NCI-H748 (cell line): ENCODE measurements at regions not wholly inside any gene's neighbourhood (a gene's known extent, or its start where the extent isn't known, plus 50 kb on each side); places are given as distances from the start of the nearest gene placed in this dataset.

Experiments
- DNase-seq: peaks from one replicate; lab custom pipeline; 2025; ENCODE audit not compliant: unreplicated experiment; lab: John Stamatoyannopoulos, UW

- DNase-seq = no peak
These were observed 231.2 kb upstream of the PLEKHG7 start for GRCh38 chr12:92471551-92471950.

- no peak for DNase-seq
These were observed 232.2 kb upstream of the PLEKHG7 start for GRCh38 chr12:92470608-92471021.

- DNase-seq = no peak
These were observed 233.0 kb upstream of the PLEKHG7 start for GRCh38 chr12:92469837-92470236.

- no peak for DNase-seq
These were observed 234.3 kb upstream of the PLEKHG7 start for GRCh38 chr12:92468358-92469020.

GRCh38 chr12:92467886-92468285, 234.9 kb upstream of the PLEKHG7 start:
- no peak for DNase-seq

- peak; percentile 82 for DNase-seq
These were observed 236.1 kb upstream of the PLEKHG7 start for GRCh38 chr12:92466391-92467305.

GRCh38 chr12:92465786-92466295, 236.9 kb upstream of the PLEKHG7 start:
- no peak for DNase-seq

- DNase-seq = no peak
These were observed 237.9 kb upstream of the PLEKHG7 start for GRCh38 chr12:92464911-92465310.

- DNase-seq = no peak
These were observed 239.6 kb upstream of the PLEKHG7 start for GRCh38 chr12:92463171-92463570.

- DNase-seq = no peak
These were observed 240.3 kb upstream of the PLEKHG7 start for GRCh38 chr12:92462527-92462926.

- no peak for DNase-seq
These were observed 240.7 kb upstream of the PLEKHG7 start for GRCh38 chr12:92462049-92462448.

- no peak for DNase-seq
These were observed 242.9 kb upstream of the PLEKHG7 start for GRCh38 chr12:92459850-92460249.

- DNase-seq = no peak
These were observed 243.8 kb upstream of the PLEKHG7 start for GRCh38 chr12:92458996-92459395.

GRCh38 chr12:92457458-92458180, 245.2 kb upstream of the PLEKHG7 start:
- no peak for DNase-seq

GRCh38 chr12:92452763-92453162, 250.0 kb upstream of the PLEKHG7 start:
- no peak for DNase-seq

- no peak for DNase-seq
These were observed 256.7 kb upstream of the PLEKHG7 start for GRCh38 chr12:92446083-92446460.

- no peak for DNase-seq
These were observed 257.3 kb upstream of the PLEKHG7 start for GRCh38 chr12:92445253-92446082.

- DNase-seq = no peak
These were observed 258.0 kb upstream of the PLEKHG7 start for GRCh38 chr12:92444763-92445162.

- no peak for DNase-seq
These were observed 260.0 kb upstream of the PLEKHG7 start for GRCh38 chr12:92442782-92443181.

- DNase-seq = no peak
These were observed 262.7 kb upstream of the PLEKHG7 start for GRCh38 chr12:92440072-92440471.

GRCh38 chr12:92439420-92439805, 263.4 kb upstream of the PLEKHG7 start:
- no peak for DNase-seq
